Kasumi-1 (cell line): ENCODE measurements at regions not wholly inside any gene's neighbourhood (a gene's known extent, or its start where the extent isn't known, plus 50 kb on each side); places are given as distances from the start of the nearest gene placed in this dataset.
"Not testable (repeated sequence)": the region's sequence is repeated elsewhere in the genome, so short reads cannot be mapped to it uniquely, and the experiment has no call there.

Experiments used
- DNase-seq, 2 experiments: peaks; one replicate each; lab custom pipeline; 2025; lab: John Stamatoyannopoulos, UW

GRCh38 chr21:32093646-32094462 lies 185.0 kb downstream of the MIS18A start:
- DNase-seq = no peak

- no peak for DNase-seq
Observed at GRCh38 chr21:32090956-32091355, 187.9 kb downstream of the MIS18A start.

GRCh38 chr21:32089766-32090165 lies 189.1 kb downstream of the MIS18A start:
- DNase-seq = no peak

GRCh38 chr21:32088471-32088870 lies 190.4 kb downstream of the MIS18A start:
- DNase-seq = no peak

- DNase-seq = no peak
Observed at GRCh38 chr21:32087447-32087846, 191.4 kb downstream of the MIS18A start.

- no peak for DNase-seq
Observed at GRCh38 chr21:32083197-32083596, 195.7 kb downstream of the MIS18A start.

- no peak for DNase-seq
Observed at GRCh38 chr21:32082466-32082865, 196.4 kb downstream of the MIS18A start.

GRCh38 chr21:32073593-32073992 lies 200.8 kb downstream of the HUNK start:
- DNase-seq = no peak

GRCh38 chr21:32073190-32073589 lies 200.4 kb downstream of the HUNK start:
- no peak for DNase-seq

- not testable (repeated sequence) for DNase-seq
Observed at GRCh38 chr21:32071620-32072019, 198.8 kb downstream of the HUNK start.

- no peak for DNase-seq
Observed at GRCh38 chr21:32070676-32071330, 198.0 kb downstream of the HUNK start.

- no peak for DNase-seq
Observed at GRCh38 chr21:32070126-32070525, 197.3 kb downstream of the HUNK start.

- DNase-seq = no peak
Observed at GRCh38 chr21:32065654-32066053, 192.8 kb downstream of the HUNK start.

GRCh38 chr21:32064281-32064910 lies 191.6 kb downstream of the HUNK start:
- no peak for DNase-seq

GRCh38 chr21:32062591-32063227 lies 189.9 kb downstream of the HUNK start:
- DNase-seq = no peak

- no peak for DNase-seq
Observed at GRCh38 chr21:32061729-32062128, 188.9 kb downstream of the HUNK start.

- no peak for DNase-seq
Observed at GRCh38 chr21:32056791-32057190, 184.0 kb downstream of the HUNK start.

GRCh38 chr21:32055305-32055704 lies 182.5 kb downstream of the HUNK start:
- no peak for DNase-seq
